Activated T-helper 1 cell treated with anti-CD3 and anti-CD28 coated beads, Interleukin-2, amount 50 U/mL, for 16 hours (primary cell): ENCODE measurements at regions not wholly inside any gene's neighbourhood (a gene's known extent, or its start where the extent isn't known, plus 50 kb on each side); places are given as distances from the start of the nearest gene placed in this dataset.

Source experiments
- DNase-seq, 2 donors: peaks; one replicate each; pipeline ENCODE4 v3.0.0-alpha.2; 2020; ENCODE audit warnings: low read depth in 1 of 2, low spot score in 1 of 2

DNA sequence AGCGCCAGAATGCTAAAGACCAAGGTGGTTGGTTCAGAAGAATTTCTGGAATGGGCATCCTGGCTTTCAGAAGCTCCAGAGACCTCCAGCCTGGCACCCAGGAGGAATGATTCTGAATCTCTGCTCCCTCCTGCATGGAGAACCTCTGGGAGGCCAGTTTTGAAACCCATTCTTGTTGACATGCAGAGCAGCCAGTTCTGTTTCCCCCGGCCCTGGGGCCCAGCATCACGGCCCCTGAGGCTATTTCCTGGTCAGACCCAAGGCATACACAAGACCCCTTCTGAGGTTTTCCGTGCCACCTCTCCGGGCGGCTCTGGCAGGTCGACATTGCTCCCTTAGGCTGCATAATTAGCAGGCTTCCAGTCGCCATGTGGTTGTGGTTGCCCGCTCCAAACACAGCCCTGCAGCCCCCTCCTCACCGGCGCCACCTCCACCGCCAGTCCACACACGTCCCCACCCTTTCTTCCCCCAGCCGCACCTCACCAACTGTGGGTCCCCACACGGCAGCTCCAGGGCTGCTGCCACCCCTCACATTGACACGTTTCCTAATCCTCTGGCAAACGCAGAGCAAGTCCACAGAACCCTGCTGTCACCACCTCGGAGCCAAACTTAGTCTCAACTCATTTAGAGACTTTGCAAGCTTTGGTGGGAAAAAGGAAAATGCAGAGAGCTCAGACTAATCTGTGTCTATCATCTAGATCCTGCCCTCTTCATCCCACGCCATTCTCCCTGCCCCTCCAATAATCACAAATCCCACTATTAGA is 367.1 kb downstream of the SOX9 start:
- DNase-seq = no peak

DNA sequence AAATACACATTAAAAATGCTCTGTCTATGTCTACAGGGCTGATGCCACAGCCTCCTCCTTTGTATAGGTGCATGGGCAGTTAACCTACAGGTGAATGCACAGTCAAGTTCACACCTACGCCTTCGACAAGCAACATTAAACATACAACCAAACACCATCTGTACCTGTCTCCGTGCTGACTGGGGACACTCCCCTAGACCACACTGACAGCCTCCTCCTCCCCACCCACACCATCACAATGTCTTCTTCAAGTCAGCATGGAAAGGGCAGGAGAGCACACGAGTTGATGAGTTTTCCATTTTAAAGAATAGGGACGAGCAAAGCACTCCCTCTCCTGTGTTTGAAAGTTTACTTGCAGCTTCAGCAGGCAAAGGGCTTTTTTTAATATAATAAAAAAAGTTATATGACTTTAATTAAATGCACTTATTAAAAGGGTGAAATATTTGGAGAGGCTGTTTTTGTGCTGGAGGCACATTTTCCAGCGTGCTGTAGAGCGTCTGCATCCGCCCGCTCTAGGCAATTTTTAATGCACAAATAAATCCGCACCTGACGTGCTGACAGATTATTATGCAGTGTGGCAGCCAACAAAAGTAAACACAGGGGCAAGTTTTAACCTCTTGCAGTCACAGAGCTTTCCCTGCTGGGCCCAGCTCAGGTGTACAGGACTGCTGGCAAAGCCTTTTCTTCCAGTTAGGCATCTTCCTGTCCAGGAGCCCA is 367.9 kb downstream of the SOX9 start:
- no peak for DNase-seq

DNA sequence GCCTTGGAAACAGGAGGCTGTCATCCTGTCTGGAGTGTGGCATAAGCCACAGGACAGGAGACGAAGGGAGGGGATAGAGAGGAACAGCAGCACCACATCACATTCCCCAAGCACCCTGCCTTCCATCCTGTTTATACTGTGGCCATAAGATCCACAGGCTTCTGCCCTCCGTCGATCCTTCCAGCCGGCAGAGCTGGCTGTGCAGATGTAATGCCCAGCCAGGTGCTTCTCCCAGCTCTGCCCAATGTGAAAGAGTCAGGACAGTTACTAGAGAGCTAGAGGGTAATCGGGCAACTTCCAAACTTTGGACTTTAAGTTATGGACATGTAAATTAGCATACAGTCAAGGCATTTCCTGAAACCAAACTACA is 368.4 kb downstream of the SOX9 start:
- no peak for DNase-seq

DNA sequence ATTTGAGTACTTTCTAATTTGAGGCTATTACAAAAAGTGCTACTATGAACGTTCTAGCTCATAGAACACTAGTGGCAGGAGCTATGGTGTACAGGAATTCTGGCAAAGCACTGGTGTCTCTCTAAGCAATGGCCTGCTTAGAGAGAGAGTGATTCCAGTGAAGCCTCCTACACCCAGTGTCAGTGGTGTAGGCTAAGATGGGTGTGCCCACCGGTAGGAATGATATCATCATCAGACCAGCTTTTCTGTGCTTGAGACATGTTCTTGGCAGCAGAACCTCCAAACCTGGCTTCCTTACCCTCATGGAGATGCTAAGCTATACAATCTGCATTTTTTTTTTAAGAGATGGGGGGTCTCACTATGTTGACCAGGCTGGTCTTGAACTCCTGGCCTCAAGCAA is 370.3 kb downstream of the SOX9 start:
- DNase-seq = no peak

DNA sequence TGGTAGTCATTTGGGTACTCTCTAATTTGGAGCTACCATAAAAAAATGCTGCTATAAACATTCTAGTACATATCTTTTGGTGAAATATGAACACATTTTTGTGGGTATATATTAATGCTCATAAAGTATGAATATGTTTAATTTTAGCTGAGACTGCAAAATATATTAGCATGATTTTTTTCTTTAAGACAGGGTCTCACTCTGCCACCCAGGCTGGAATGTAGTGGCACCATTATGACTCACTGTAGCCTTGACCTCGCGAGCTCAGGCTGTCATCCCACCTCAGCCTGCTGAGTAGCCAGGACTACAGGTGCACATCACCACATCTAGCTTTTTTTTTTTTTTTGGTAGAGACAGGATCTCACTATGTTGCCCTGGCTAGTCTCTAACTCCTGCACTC is 371.7 kb downstream of the SOX9 start:
- DNase-seq = no peak

DNA sequence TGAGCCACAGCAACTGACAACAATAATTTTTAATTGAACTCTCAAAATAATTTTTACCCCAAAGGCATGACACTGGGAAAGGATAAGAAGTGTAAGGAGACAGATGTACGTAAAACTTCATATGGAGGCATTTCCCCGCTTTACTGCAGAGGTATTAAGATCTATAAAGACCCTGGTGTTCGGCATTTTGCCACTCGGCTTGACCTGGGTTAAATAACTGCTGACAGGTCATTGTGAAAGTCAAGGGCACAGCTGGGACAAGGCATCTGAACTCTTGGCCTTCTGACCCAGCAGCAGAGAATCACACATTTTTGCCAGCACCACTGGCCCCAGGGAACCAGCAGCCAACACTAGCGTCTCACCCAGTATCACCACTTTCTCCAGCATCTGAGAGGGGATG is 372.1 kb downstream of the SOX9 start:
- no peak for DNase-seq

DNA sequence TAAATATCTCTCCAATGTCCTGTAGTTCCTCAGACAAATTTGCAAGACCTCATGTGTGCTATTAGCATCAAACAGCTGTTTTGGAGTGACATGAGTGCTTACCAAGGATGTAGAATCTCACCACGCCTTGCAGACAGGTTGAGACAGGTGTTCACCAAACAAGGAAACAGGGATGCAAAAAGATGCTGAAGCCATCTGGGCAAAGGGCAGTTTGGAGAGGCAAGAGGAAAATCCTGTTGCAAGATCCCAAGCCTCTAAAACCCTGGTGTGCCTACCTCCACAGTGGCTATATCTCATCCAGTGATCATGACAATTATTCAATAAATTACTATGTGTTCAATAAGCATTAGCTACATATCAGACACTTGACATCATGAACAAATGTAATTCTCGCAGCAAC is 373.7 kb downstream of the SOX9 start:
- DNase-seq = no peak

DNA sequence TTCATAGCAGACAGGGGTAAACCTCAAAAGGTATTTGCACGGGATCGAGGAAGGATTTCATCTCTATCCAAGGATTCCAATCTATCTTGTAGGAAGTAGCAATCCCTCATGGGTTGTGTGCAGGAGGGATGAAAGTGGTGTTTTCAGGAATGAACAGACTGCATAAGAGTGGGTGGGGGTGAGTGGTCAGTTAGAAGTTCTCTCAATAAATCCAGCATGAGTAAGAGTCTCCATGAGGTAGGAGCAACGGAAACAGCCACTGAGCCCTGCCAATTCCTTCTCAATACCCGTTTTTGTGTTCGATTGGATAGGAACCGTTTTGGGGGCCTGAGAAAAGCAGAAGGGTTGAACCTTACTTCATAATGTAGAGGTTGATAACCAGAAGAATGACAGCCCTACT is 375.6 kb downstream of the SOX9 start:
- DNase-seq = no peak

DNA sequence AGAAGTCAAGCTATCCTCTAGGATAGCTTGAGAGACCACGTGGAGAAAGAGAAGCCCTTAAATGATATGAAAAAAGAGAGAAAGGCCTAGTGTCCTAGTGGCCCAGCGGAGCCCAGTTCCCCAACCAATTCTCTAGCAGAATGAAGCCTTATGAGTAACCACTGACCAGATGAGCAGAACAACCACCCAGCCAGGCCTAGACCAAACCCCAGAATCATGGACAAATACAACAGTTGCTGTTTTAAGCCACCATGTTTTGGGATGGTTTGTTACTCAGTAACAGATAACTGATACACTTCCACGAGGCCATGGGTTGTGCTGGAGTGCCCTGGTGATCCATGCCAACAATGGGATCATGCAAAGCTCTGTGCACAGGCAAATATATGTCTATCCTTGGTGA is 377.1 kb downstream of the SOX9 start:
- DNase-seq = no peak

DNA sequence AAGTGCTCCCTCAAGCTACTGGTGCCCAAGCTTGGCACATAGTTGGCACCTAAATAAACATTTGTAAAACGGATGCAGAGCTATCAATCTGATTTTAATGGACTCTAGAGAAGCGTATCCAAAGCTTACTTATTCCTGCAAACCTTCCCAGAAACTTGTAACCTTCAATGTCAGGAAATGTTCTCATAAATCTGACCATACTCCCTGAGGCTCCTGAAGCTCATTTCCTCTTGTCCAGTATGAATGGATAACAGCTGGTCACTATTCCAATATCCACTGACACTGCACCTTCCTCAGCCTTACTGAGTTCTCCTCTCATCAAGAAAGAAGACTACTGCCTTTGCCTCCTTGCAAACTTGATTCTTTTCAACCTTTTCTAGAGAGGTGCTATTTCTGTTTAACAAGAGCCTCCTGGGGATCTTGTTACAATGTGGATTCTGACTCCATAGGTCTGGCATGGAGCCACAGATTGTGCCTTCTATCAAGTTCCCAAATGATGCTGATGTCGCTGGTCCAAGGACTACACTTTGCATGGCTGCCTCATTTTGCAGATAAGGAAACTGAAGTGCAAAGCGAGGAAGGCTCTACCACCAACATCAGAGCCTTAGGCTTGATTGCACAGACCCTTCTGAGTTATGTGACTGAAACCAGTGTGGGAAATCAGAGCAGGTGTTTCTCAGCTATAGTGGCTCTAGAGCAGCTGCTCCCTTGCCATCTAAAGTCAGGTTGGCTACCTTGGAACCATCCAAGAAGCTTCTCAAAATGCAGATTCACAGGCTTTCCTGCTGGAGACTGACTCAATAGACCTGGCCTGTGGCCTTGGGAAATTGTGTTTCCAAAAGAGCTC is 377.8 kb downstream of the SOX9 start:
- DNase-seq = no peak

DNA sequence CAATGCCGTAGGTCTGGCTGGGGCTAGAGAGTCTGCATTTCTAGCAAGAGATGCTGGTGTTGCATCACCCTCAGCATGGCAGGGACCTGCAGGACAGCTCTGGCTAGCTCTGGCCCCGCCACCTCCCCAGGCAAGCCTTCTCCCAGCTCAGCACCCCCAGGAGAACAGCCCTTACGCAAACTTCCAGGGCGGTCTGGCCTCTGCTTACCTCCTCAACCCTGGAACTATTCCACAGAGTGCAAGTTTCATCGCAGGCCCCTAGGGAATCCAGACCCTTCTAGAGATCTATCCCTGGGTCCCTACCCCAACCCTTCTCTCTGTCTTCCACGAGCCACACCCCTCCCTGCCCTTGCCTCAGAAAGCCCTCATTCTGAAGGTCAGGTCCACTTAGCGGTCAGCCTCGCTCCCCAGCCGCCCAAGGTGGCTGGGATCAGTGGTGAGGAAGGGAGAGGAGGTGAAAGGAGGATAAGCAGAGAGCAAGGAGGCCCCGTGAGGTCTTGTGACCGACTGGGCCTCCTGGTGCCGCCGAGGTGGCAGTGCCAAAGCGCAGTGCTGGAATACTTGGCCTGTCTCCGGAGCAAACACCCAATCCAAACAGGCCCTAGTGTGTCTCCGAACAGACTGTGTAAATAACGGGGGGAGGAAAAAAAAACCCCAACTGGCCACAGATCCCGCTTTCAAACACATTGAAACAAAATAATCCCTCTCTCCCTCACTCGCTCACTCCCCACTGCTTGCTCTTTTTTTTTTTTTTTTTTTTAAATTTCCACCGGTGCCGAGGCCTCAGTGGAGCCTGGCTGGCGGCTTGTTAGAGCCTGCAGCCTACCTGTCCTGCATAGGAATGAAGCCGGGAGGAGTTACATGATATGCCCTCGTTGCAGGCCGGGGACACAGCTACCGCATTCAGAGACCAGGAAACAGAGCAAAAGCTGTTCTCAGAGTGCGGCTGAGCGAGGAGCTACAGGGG is 380.9 kb downstream of the SOX9 start:
- DNase-seq = no peak

DNA sequence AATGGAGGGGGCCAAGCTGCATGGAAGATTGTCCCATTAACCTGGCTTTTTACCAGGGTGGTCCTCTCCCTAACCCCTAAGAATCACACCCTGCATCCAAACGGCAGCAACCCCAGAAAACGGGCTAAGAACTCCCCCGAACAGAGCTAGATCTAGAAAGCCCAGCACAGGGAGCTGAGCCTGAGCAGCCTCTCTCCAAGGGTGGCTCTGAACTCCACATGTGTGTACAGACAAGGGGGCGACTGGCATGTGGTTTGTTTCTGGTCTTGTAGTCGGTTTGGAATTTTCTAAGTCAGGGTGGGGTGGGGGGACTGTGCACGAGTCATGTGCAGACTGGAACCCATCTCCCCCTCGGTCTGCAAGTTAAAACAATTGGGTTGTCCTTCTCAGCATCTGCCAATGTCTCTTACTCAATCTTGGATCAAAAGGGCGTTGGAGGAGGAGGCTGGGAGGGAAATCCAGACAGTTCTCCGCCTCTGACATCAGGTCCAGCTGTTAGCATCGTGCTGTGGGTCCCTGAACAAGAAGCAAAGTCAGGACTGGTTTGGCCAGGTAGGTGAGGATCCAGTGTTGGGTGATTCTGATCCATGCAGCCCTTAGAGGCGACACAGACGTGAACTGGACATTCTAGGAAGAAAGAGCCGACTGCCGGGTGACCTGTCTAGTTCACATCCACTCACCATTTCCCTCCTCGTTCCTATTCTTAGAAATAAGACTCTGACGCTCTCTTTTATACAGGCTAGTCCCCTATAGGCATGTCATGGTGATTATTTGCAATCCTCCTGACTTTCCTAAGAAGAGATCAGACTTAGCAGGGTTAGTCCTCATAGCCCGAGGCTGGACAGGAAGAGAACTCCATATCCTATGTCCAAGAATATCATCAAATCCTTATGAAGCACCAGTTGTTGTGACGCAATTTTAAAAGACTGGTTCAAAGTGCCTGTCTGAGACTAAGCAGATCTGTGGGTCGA is 381.8 kb downstream of the SOX9 start:
- DNase-seq = no peak

DNA sequence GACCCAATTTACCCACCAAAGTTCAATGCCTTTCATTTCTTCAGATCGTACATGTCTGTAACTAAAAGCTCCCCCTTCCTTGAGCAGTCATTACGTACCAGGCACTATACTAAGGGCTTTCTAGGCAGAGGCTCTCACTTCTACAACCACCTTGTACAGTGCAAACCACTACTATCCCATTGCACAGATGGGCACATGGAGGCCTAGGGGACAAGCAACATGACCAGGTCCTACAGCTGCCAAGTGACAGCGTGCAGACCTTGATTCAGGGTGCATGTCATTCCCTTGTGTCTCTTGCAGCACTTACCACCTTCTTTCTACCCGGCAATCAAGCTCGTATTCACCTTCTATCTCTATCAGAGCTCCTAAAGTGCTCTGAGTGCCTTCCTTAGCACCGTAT is 382.7 kb downstream of the SOX9 start:
- DNase-seq = no peak

DNA sequence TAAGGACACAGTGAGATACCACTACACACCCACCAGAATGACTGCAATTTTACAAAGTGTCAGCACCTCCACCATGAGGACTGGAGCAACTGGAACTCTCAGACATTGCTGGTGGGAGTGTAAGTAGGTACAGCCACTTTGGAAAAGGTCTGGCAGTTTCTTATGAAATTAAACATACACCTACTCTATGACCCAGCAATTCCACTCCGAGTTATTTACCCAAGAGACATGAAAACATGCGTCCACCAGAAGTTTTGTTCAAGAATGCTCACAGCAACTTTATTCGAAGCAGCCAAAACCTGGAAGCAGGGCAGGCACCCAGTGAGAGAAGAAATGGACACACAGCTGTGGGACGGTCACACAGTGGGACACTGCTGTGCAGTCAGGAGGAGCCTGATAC is 384.0 kb downstream of the SOX9 start:
- DNase-seq = no peak

DNA sequence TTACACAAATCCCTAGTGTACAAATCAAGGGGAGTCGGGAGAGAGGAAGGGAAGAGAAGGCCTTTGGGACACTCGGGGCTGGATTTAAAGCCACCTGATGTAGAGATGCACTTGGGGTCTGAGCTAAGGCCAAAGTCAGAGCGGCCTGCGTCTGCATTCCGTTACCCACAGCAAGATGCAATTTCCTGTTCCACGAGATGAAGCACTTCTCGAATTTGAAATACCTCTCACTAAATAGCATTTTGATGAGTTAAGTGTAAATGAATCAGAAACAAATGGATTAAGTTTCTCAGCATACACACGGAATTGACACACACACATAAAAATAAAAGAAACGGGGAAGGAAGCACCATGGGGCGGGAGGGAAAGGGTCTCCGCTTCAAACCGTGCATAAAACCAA is 386.0 kb downstream of the SOX9 start:
- no peak for DNase-seq

DNA sequence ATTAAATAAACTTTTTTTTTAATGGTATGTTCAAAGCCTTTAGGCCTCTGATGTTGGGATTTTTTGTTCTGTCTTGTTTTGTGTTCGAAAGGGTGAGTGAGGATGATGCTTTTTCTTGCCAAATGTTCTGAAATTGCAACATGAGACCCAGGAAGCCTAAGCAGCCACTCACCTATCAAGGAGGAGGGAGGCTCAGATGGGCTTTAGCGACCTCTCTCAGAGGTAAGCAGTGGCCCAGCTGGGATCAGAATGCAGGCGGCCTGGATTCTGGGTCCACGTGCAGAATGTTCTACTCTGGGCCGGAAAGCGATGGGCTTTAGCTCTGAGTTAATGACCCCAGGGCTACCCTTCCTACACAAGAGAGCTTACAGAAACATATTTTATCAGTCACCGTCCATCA is 386.6 kb downstream of the SOX9 start:
- no peak for DNase-seq

DNA sequence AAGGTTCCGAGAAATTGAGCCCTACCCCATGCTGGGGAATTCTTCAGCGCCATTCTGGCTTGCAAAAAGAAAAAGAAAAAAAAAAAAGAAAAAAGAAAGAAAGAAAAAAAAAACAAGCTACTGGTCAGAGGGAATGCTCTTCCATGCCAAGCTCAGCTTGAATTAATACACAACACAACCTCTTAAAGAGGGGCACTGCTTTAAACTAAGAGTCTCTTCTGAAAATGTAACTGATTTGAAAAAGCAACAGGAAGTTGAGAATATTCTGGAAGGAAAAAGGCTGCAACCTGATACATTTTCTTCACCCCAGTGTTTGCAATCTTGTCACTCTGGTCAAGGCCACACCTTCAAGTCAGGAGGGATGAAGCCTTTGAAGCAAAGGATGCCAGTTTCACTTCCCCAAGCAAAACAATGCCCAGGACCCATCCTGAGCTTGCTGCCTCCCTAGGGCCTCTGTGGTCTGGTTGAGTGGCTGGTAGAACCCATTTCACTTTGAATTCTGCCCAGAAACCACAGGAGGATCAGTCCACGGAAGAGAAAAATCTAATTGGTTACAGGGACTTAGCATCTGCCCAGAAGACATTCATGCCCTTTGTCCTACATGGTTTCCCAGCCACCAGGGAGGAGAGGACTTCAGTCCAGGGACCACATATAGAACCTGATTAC is 389.7 kb downstream of the SOX9 start:
- DNase-seq = no peak

DNA sequence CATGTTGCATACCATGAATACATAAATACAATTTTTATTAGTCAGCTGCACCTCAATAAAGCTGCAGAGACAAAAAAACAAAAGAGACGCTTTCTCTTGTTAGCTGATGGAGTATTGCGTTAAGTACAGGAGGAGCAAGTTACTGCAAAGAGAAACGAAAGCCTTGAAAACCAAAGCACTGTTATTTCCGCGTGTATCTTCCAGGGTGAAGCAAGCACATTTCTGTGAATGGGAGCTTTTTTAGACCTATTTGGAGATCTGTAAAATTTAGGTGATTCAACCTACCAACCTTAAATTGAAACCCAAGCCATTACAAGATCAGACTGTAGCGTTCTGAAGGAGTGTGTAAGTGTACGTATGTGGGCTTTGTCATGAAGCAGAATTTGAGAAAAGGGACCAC is 390.4 kb downstream of the SOX9 start:
- DNase-seq = no peak

DNA sequence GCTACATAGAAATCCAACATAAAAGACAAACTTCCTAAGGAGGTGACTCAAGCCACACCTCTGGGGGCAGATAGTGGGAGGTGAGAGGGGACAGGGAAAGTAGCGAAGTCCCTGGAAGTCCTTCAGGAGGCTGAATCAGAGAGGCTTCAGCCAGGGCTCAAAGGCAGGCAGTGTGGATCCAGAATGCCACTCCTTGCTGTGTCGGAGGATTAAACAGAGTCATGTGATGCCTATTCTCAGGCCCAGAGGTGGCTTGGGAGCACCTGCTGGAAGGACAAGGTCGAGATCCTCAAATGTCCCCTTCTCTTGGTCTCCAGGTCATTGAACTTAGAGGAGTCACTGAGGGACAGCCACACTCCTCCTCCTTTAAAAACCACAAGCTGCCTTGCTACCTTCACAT is 391.1 kb downstream of the SOX9 start:
- no peak for DNase-seq
